ENCODE measurements at regions not wholly inside any gene's neighbourhood (a gene's known extent, or its start where the extent isn't known, plus 50 kb on each side); places are given as distances from the start of the nearest gene placed in this dataset.

GRCh38 chr16:82405736-82406135 lies 221.0 kb upstream of the CDH13 start:
- no peak overlapping the region for H3K4me2 ChIP-seq (ENCODE audit: insufficient read depth, low read length)
- FAIRE-seq (no peak), DNase-seq (ENCODE audit: low read depth, low spot score) (no peak)
- no peak overlapping the region for H3K4me3 ChIP-seq (replicated peaks in 1 of 3; ENCODE audit: insufficient read depth in 1 of 3, low read depth in 1 of 3, low read length in 3 of 3)
- intact Hi-C loops (cut with micrococcal nuclease) (no loop called here), dilution Hi-C loops (cut with MboI; ENCODE audit: extremely low pct_ligation_motif_present, low sequenced_read_pairs) (no loop called here)
- H4K20me1 ChIP-seq (replicated peaks; ENCODE audit: control insufficient read depth, extremely low read depth, insufficient read depth, low read length) = peaks cover 2% of the 10 kb centered on the region
- H3K27ac ChIP-seq (ENCODE audit: insufficient read depth, low read depth, low read length) = no peak overlapping the region
- H3K9me3 ChIP-seq (replicated peaks; ENCODE audit: control insufficient read depth, insufficient read depth, low read length) = no peaks in the 10 kb centered on the region
- no peak overlapping the region for H2AFZ ChIP-seq (ENCODE audit: low read depth, low read length)
- no peaks in the 10 kb centered on the region for H3K79me2 ChIP-seq (ENCODE audit: control insufficient read depth, insufficient read depth, low read length)
- ChIA-PET CTCF (interaction anchor here (0.6 kb wide), 1 partner anchor 11 kb away, joined by 3 read pairs; no protein-coding TSS in a partner anchor), POLR2A (no interaction called here)
- BruUV-seq (replicated peaks) = no TSS peak
- no peaks in the 10 kb centered on the region for H3K36me3 ChIP-seq (ENCODE audit: control insufficient read depth in 2 of 2, extremely low read depth in 1 of 2, insufficient read depth in 2 of 2, low read length in 2 of 2)
- H3K9ac ChIP-seq (replicated peaks; ENCODE audit: extremely low read depth, insufficient read depth, low read length) = no peak overlapping the region
- H3K27me3 ChIP-seq (ENCODE audit: control insufficient read depth in 2 of 2, insufficient read depth in 2 of 2, low read length in 2 of 2) = peaks cover 4 to 9% of the 10 kb centered on the region in 2 experiments
- no peaks in the 10 kb centered on the region for H3K4me1 ChIP-seq (ENCODE audit: control insufficient read depth, extremely low read depth, insufficient read depth, low read length)
- no peaks in the 10 kb centered on the region for H3K9me1 ChIP-seq (replicated peaks; ENCODE audit: control insufficient read depth, extremely low read depth, insufficient read depth, low read length)
- TF ChIP-seq GATA2 (IDR thresholded peaks at IDR 0.05; ENCODE audit: insufficient read depth, insufficient read length, low read depth, low read length) = no peak
- no peak for TF ChIP-seq FOS (IDR thresholded peaks at IDR 0.05; ENCODE audit: borderline replicate concordance, insufficient read depth, low read length)
- TF ChIP-seq POLR2AphosphoS5 (IDR thresholded peaks at IDR 0.05; ENCODE audit: insufficient read depth, low read depth, low read length) = no peak
- no peak for TF ChIP-seq POLR2A (IDR thresholded peaks at IDR 0.05; ENCODE audit: low read depth, low read length)
- no peak for TF ChIP-seq EZH2 (IDR thresholded peaks at IDR 0.05; ENCODE audit: borderline replicate concordance, low read depth, low read length, severe bottlenecking)
- no peak for TF ChIP-seq CTCF (IDR thresholded peaks at IDR 0.05; ENCODE audit: extremely low read depth in 1 of 2, insufficient read depth in 1 of 2, low read depth in 1 of 2, low read length in 2 of 2)
- TF ChIP-seq JUN (IDR thresholded peaks at IDR 0.05; ENCODE audit: borderline replicate concordance, insufficient read depth, insufficient read length, low read depth) = no peak

Measured in endothelial cell of umbilical vein (primary cell).